GM21717 (cell line): ENCODE measurements at regions not wholly inside any gene's neighbourhood (a gene's known extent, or its start where the extent isn't known, plus 50 kb on each side); places are given as distances from the start of the nearest gene placed in this dataset.

Experiments
- ATAC-seq: cut with Tn5 transposase; IDR thresholded peaks from one replicate; pipeline ENCODE4 v1.9.1; 2021; ENCODE audit warnings: mild to moderate bottlenecking, moderate library complexity; ENCODE audit not compliant: unreplicated experiment

DNA sequence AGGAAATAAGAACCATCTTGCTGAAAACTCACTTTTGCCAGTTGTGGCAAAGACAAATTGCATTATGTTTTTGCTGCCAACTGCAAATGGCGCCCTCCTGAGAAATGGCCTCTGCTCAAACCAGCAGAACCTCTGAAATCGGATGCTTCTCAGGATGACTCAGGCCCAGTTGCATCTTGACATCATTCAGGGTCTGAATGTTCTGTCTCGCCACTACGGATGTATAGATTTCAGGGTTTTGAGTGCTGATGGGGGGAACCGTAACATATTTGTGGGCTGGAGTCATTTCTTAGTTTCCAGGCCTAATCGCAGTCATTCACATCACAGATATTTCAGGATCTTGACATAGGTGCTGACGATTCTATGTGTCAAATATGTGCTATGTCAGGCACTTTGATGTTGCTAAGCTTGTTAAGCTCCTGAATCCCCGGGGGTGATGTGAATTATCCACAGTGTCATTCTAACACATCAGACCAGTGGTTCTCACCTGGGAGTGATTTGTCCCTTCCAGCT, 207.1 kb downstream of the NFATC2 start:
- ATAC-seq = no peak

- no peak for ATAC-seq
Measured at GRCh38 chr20:51334609-51335008, 207.9 kb downstream of the NFATC2 start.

DNA sequence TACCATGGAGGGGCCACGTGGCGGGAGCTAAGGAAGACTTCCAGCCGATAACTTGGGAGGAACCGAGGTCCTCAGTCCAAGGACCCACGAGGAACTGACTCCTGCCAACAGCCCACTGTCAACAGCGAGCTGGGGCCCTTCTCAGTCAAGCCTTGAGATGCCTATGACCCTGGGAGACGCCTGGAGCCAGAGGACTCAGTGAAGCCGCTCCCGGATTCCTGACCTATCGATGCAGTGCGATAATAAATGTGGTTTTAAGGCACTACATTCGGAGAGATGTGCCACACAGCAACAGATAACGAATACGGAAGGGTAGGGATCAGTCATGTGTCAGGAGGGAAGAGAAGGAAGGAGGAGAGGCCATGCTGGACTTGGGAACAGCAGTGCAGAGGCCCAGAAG, 208.5 kb downstream of the NFATC2 start:
- ATAC-seq = no peak

DNA sequence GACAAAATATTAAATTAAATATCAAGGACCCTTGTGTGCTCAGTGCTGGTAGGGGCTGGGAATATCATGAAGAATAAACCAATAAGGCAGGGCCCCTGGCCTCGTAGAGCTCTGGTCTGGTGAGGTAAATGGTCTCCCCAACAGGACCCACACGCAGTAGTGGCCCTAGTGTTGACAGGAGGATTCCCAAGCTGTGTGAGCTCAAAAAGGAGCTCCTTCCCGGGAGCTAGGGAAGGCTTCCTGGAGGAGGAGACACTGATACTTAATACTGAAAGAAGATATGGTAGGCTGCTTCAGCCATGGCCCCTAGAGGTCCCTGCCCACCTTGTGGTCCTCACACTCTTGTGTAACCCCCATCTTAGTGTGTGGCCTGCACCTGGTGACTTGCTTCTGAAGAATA, 209.1 kb downstream of the NFATC2 start:
- ATAC-seq = no peak

GRCh38 chr20:51331481-51331880, 211.0 kb downstream of the NFATC2 start:
- no peak for ATAC-seq

DNA sequence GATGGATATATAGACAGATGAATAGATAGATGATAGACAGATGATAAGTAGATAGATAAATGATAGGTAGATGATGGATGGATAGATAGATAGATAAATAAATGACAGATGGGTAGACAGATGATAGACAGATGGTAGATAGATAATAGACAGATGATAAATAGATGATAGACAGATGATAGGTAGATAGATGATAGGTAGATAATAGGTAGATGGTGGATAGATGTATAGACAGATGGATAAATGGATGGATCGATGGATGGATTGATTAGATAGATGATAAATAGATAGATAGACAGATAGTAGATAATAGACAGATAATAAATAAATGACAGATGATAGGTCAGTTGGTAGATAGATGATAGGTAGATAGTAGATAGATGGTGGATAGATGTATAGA, 212.7 kb downstream of the NFATC2 start:
- ATAC-seq = no peak

- ATAC-seq = no peak
Measured at GRCh38 chr20:51327251-51327841, 215.2 kb downstream of the NFATC2 start.

GRCh38 chr20:51326201-51326819, 216.2 kb downstream of the NFATC2 start:
- ATAC-seq = no peak

DNA sequence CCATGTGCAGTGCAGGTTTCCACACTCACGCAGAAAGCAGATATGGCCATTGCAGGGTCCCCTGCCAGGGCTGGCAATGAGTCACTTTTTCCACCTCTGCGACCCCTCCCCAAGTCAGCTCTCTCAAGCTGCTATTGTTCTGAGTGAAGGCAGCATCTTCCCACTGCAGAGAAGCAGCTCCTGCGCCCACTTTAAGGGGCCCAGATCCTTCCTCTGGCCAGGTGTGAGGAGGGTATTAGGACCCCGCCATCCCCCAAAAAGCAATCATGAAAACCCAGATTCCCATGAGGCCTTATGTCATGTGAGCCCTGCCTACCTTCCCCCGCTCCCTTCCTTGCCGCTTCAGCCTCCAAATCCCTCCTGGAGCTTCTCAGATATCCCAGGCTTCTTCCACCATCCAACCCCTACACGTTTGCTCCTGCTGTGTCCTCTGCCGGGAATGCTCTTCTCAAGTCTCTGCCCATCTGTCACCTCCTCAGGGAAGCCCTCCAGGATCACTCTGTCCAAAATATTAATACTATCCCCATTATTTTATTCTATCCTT, 220.3 kb downstream of the NFATC2 start:
- ATAC-seq = no peak

- no peak for ATAC-seq
Measured at GRCh38 chr20:51321343-51322163, 221.0 kb downstream of the NFATC2 start.

DNA sequence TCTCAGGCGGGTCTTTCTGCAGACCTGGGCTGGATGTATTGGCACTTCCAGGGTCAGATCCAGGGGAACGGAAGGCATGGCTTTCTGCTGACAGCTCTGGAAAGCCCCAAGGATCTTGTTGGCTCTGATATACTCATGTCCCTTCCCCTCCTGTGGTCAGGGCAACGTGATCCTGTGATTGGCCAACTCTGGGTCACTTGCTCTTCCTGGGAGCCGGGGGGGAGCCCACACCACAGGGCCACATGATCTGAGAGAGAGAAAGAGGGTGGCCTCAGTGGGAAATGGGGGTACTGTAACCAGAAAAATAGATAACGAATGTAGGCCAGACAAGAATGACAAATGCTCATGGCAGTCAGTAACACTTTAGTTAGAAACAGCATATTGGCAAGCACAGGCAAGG, 223.0 kb downstream of the NFATC2 start:
- ATAC-seq = no peak

DNA sequence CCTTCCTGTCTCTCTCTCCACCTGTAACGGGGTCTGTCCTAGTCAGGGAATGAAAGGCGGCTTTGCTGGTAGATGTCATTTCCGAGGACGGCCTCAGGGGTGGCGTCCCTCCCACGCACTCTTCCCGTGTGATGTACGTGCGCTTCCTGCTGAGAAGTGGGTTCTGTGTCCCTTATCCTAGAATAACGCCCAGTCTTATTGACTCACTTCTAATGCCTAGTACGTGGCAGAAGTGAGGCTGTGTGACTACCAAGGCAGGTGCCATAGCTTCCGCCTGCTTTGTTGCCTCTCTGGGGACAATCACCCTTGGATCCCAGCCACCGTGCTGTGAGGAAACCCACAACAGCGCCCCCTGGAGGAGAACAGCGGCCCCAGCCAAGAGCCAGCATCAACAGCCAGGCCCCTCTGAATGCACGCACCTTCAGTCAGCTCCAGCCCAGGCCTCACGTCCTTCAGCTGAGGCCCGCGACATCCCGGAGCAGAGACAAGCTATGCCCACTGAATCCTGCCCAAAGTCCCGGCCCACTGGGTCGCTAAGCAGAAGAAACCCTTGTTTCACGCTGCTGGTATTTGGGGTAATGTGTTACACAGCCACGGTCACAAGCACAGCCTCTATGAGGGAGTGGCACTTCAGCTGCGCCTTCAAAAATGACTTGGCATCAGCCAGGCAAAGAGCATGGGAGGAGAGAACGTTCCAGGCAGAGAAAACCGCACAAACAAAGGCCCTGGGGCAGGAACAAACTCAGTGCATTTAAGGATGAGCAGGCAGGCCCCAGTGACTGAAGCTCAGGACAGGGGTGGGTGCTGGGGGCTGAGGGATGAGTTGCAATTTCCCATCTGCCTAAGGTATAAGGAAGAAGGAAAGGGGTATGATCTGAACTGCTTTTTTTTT, 224.2 kb downstream of the NFATC2 start:
- ATAC-seq = no peak

- ATAC-seq = no peak
Measured at GRCh38 chr20:51315390-51315789, 227.1 kb downstream of the NFATC2 start.

DNA sequence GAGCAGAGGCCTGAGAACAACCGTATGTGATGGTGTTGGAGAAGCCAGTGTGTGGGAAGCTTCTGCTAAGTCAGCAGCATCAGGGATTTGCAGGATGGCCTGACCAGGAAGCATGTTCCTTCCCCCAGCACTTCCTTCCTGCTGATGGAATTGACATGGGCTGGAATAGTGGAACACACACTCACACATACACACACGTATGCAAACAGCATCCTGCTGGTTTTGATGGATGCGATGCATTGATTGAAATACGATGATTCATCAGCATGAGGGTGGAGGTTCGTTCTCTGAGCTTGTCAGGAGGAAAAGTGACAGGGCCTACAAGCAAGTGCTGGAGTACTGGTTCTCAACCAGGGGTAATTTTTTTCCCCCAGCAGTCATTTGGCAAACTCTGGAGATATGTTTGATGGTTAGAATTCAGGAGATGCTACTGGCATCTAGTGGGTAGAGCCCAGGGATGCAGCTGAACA, 229.1 kb downstream of the NFATC2 start:
- ATAC-seq = no peak

GRCh38 chr20:51312480-51312783, 230.1 kb downstream of the NFATC2 start:
- ATAC-seq = no peak

DNA sequence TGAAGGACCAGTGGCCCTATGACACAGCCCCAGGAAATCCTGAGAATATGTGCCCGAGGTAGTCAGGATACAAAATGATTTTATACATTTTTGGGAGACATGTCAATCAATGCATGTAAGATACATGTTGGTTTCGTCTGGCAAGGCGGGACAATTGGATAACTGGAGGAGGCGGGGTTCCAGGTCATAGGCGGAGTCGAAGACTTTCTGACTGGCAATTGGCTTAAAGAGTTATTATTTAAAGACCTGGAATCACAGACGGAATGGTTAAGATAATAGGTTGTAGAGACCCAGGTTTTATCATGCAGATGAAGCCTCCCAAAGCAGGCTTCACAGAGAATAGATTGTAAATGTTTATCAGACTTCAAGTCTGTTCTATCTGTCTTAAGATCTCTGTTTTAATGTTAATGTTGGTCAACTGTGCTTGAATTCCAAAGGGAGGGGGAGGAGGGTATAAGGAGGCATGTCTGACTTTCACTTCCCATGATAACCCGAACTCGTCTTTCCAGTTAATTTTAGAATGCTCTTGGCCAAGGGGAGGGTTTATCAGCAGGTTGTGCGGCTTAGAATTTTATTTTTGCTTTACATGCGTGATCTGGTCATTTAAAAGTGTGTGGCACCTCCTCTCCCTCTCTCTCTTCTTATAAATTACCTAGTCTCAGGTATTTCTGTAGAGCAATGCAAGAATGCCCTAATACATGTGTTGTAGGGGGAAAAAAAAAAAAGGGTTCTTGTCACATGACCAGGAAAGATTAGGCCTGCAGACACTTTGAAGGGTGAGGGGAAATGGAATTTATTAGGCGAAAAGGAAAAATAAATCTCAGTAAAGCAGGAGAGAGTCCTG, 230.7 kb downstream of the NFATC2 start:
- no peak for ATAC-seq

- ATAC-seq = no peak
Measured at GRCh38 chr20:51310216-51310615, 232.3 kb downstream of the NFATC2 start.

DNA sequence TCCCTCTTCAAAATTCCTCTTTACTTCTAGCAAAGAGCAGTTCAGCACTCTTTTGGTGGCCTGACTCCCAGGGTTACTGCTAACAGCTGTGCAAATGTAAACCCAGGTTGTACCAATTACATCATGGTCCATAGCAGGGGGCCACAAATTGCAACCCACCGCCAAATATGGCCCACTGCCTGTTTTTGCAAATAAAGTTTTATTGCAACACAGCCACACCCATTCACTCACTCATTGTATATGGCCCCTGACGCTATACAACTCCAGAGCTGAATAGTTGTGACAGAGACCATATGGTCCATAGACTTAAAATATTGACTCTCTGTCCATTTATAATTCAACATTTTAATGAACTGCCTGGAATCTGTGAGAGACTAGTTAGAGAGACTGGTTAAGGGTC, 233.4 kb downstream of the NFATC2 start:
- no peak for ATAC-seq

DNA sequence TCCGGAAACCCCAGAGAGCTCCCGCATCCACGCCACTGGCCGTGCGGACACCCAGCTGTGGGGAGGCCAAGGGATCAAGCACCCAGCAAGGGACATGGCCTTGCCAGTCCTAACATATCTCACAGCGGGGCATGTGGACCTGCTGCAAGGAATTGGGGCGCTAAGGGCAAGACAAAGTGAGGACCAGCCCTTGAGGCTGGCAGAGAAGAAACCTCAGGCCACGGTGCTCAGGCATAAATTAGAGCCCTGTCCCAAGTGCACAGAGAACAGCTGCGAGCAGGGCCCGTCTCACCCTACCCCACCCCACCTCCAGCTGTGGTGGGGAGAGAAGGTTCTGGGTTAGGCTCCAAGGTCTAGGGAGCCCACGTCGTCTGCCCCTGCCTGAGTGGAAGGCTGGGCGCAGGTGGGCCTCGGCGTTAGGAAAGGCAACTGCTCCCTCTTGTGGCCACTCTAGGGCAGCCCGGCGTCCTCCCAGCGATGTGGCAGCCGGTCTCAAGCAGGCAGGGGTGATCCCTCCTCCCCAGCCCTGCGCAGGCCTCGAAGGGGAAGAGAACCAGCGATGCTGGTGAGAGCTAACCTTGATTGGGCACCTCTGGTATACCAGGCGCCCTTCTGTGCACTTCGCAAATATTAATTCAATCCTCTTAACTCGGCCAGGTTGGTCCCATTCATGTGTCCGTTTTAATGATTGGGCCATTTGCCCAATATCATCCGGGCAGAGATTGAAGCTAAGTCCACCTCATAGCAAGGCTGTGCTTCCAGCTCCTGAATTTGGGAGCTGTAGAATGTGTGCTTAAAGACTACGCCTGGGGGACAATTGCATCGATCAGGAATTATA, 235.8 kb downstream of the NFATC2 start:
- peak; percentile 73 for ATAC-seq
